Astrocyte (in vitro differentiated cells and primary cell): ENCODE measurements at regions not wholly inside any gene's neighbourhood (a gene's known extent, or its start where the extent isn't known, plus 50 kb on each side); places are given as distances from the start of the nearest gene placed in this dataset.

Experiments used
- DNase-seq: peaks from one replicate; pipeline ENCODE4 v3.0.0-alpha.2; 2010; ENCODE audit warnings: low read depth
- FAIRE-seq: peaks from 2 replicates; lab custom pipeline; 2011; peaks lifted over from hg19 to GRCh38; lab: Jason Lieb, UNC
- H2AFZ ChIP-seq: 2 replicates; pipeline ENCODE4 v1.6.0; 2012; ENCODE audit warnings: low read depth, low read length, inconsistent platforms
- H3K27ac ChIP-seq: 2 replicates; pipeline ENCODE4 v1.5.1; 2011; ENCODE audit warnings: low read depth, low read length, inconsistent platforms
- H3K27me3 ChIP-seq: 2 replicates; pipeline ENCODE4 v1.6.0; 2011; ENCODE audit warnings: low read length, inconsistent platforms; ENCODE audit not compliant: insufficient read depth
- H3K36me3 ChIP-seq: 2 replicates; pipeline ENCODE4 v1.5.1; 2011; ENCODE audit warnings: low read length, inconsistent platforms; ENCODE audit not compliant: insufficient read depth
- H3K4me1 ChIP-seq: 2 replicates; pipeline ENCODE4 v1.5.1; 2011; ENCODE audit warnings: low read length, inconsistent platforms; ENCODE audit not compliant: insufficient read depth
- H3K4me2 ChIP-seq: 2 replicates; pipeline ENCODE4 v1.6.0; 2012; ENCODE audit warnings: low read length, inconsistent platforms
- H3K4me3 ChIP-seq: 2 replicates; pipeline ENCODE4 v1.5.1; 2011; ENCODE audit warnings: low read depth, mild to moderate bottlenecking, low read length, inconsistent platforms; ENCODE audit not compliant: insufficient read depth
- H3K79me2 ChIP-seq: 2 replicates; pipeline ENCODE4 v1.6.0; 2012; ENCODE audit warnings: mild to moderate bottlenecking, low read length, inconsistent platforms; ENCODE audit not compliant: insufficient read depth
- H3K9ac ChIP-seq: 2 replicates; pipeline ENCODE4 v1.6.0; 2012; ENCODE audit warnings: mild to moderate bottlenecking, low read length, inconsistent platforms
- H3K9me3 ChIP-seq: 2 replicates; pipeline ENCODE4 v1.5.1; 2012; ENCODE audit warnings: low read depth, mild to moderate bottlenecking, low read length, inconsistent platforms; ENCODE audit not compliant: insufficient read depth
- H4K20me1 ChIP-seq: 2 replicates; pipeline ENCODE4 v1.6.0; 2012; ENCODE audit warnings: low read length, inconsistent platforms; ENCODE audit not compliant: insufficient read depth
- H3K27ac Mint-ChIP-seq: one replicate; pipeline ENCODE4 v1.8.0; 2021; ENCODE audit warnings: mild to moderate bottlenecking, mixed read lengths; ENCODE audit not compliant: unreplicated experiment
- H3K27me3 Mint-ChIP-seq: one replicate; pipeline ENCODE4 v1.8.0; 2021; ENCODE audit warnings: low read depth, mixed read lengths; ENCODE audit not compliant: unreplicated experiment
- H3K36me3 Mint-ChIP-seq: one replicate; pipeline ENCODE4 v1.8.0; 2021; ENCODE audit warnings: low read depth, mixed read lengths; ENCODE audit not compliant: unreplicated experiment
- H3K4me1 Mint-ChIP-seq: one replicate; pipeline ENCODE4 v1.8.0; 2021; ENCODE audit warnings: low read depth, mixed read lengths; ENCODE audit not compliant: unreplicated experiment
- H3K4me3 Mint-ChIP-seq: one replicate; pipeline ENCODE4 v1.8.0; 2021; ENCODE audit warnings: mild to moderate bottlenecking, moderate library complexity, mixed read lengths; ENCODE audit not compliant: unreplicated experiment
- H3K9me3 Mint-ChIP-seq: one replicate; pipeline ENCODE4 v1.8.0; 2021; ENCODE audit warnings: mild to moderate bottlenecking, mixed read lengths; ENCODE audit not compliant: unreplicated experiment
- CTCF ChIP-seq: IDR thresholded peaks from 2 replicates; pipeline ENCODE4 v1.5.1; 2011; ENCODE audit warnings: low read depth, mild to moderate bottlenecking, inconsistent platforms, low read length, moderate library complexity; ENCODE audit not compliant: insufficient read depth
- EZH2 ChIP-seq: IDR thresholded peaks from 2 replicates; pipeline ENCODE4 v1.6.1; 2012; ENCODE audit warnings: mild to moderate bottlenecking, low read length, inconsistent platforms; ENCODE audit not compliant: insufficient read depth

DNA sequence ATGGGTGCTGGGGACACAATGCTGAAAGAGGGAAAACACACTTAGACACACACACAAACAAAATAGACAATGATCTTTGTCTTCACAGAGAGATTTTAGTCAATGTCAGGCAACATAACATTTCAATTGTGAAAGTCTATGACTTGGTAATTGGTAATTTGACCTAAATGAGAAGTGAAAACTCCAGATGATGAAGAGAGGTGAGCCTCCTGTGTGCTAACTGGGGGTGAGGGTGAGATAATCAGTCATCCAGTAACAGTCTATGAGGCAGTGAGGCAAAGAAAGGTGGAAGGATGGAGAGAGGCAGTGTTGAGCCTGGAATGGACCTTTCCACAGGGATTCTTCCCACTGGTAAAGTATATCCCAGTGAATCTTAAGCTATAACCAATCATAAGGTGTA is 744.2 kb downstream of the MAFB start:
- H2AFZ ChIP-seq, result no peak overlapping the region
- DNase-seq (no peak), FAIRE-seq (no peak)
- H3K4me3 Mint-ChIP-seq, result no peak overlapping the region
- H3K4me2 ChIP-seq, result no peak overlapping the region
- no peaks in the 10 kb centered on the region for H3K27me3 ChIP-seq
- no peaks in the 10 kb centered on the region for H3K27me3 Mint-ChIP-seq
- no peaks in the 10 kb centered on the region for H4K20me1 ChIP-seq
- no peaks in the 10 kb centered on the region for H3K36me3 ChIP-seq
- no peak overlapping the region for H3K27ac Mint-ChIP-seq
- H3K9me3 ChIP-seq, result no peaks in the 10 kb centered on the region
- H3K4me1 ChIP-seq, result no peaks in the 10 kb centered on the region
- H3K27ac ChIP-seq, result no peak overlapping the region
- H3K9me3 Mint-ChIP-seq, result no peaks in the 10 kb centered on the region
- H3K9ac ChIP-seq, result no peak overlapping the region
- H3K36me3 Mint-ChIP-seq, result no peaks in the 10 kb centered on the region
- peaks cover 20% of the 10 kb centered on the region for H3K4me1 Mint-ChIP-seq
- no peaks in the 10 kb centered on the region for H3K79me2 ChIP-seq
- H3K4me3 ChIP-seq, result no peak overlapping the region
- TF ChIP-seq CTCF (no peak), EZH2 (no peak)

- H4K20me1 ChIP-seq, result no peaks in the 10 kb centered on the region
- no peaks in the 10 kb centered on the region for H3K36me3 Mint-ChIP-seq
- no peaks in the 10 kb centered on the region for H3K27me3 ChIP-seq
- H3K36me3 ChIP-seq, result no peaks in the 10 kb centered on the region
- DNase-seq, result no peak
- H3K4me2 ChIP-seq, result no peak overlapping the region
- H3K4me3 ChIP-seq, result no peak overlapping the region
- peak overlapping the region; percentile 6 for H3K27ac Mint-ChIP-seq
- H3K27ac ChIP-seq, result no peak overlapping the region
- H3K79me2 ChIP-seq, result no peaks in the 10 kb centered on the region
- peaks cover 29% of the 10 kb centered on the region for H3K4me1 Mint-ChIP-seq
- no peak for FAIRE-seq
- H2AFZ ChIP-seq, result no peak overlapping the region
- TF ChIP-seq CTCF, result no peak
- no peaks in the 10 kb centered on the region for H3K4me1 ChIP-seq
- H3K9ac ChIP-seq, result no peak overlapping the region
- no peaks in the 10 kb centered on the region for H3K9me3 ChIP-seq
- H3K27me3 Mint-ChIP-seq, result no peaks in the 10 kb centered on the region
- H3K9me3 Mint-ChIP-seq, result no peaks in the 10 kb centered on the region
- no peak overlapping the region for H3K4me3 Mint-ChIP-seq
Measured at GRCh38 chr20:39943336-39943735, 745.7 kb downstream of the MAFB start.

- peaks cover 5% of the 10 kb centered on the region for H3K9me3 Mint-ChIP-seq
- Histone ChIP-seq H3K27ac (no peak overlapping the region), H3K9me3 (no peaks in the 10 kb centered on the region), H3K79me2 (no peaks in the 10 kb centered on the region), H3K9ac (no peak overlapping the region), H3K4me1 (no peaks in the 10 kb centered on the region), H3K36me3 (no peaks in the 10 kb centered on the region), H3K4me2 (no peak overlapping the region), H3K27me3 (no peaks in the 10 kb centered on the region), H4K20me1 (no peaks in the 10 kb centered on the region), H2AFZ (no peak overlapping the region), H3K4me3 (no peak overlapping the region)
- H3K27me3 Mint-ChIP-seq, result no peaks in the 10 kb centered on the region
- H3K4me1 Mint-ChIP-seq, result peaks cover 31% of the 10 kb centered on the region
- H3K4me3 Mint-ChIP-seq, result no peak overlapping the region
- DNase-seq (no peak), FAIRE-seq (no peak)
- TF ChIP-seq CTCF, result no peak
- TF ChIP-seq EZH2, result no peak
- no peak overlapping the region for H3K27ac Mint-ChIP-seq
- H3K36me3 Mint-ChIP-seq, result no peaks in the 10 kb centered on the region
Measured at GRCh38 chr20:39941245-39941644, 747.8 kb downstream of the MAFB start.
